ENCODE measurements at regions not wholly inside any gene's neighbourhood (a gene's known extent, or its start where the extent isn't known, plus 50 kb on each side); places are given as distances from the start of the nearest gene placed in this dataset.
"Not testable (repeated sequence)": the region's sequence is repeated elsewhere in the genome, so short reads cannot be mapped to it uniquely, and the experiment has no call there.

DNA sequence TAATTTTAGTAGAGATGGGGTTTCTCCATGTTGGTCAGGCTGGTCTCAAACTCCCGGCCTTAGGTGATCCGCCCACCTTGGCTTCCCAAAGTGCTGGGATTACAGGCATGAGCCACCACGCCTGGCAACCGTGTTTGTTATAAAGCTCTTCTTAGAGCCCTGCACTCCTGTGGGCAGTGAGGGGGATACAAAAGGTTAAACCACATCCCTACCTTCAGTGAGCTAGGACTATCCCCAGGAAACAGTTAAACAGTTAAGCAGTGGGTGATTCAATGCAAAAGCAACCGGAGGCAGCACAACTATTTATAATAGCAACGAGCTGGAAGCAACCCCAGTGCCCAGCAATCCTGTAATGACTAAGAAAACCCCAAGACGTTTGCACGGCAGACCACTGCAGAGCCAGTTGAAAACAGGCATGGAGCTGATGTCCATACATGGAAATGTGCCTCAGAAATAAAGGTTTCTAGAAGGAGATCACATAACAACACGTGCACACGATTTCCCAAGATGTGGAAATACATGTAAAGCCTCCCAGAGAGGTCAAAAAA, 107.2 kb upstream of the LYZL2 start:
- H3K4me3 ChIP-seq (ENCODE audit: low read depth, low read length): no peak overlapping the region

GRCh38 chr10:30734901-30735300, 105.3 kb upstream of the LYZL2 start:
- no peak overlapping the region for H3K4me3 ChIP-seq (ENCODE audit: low read depth, low read length)

- H3K4me3 ChIP-seq (ENCODE audit: low read depth, low read length): no peak overlapping the region
These were observed 103.1 kb upstream of the LYZL2 start for GRCh38 chr10:30732671-30733070.

- H3K4me3 ChIP-seq (ENCODE audit: low read depth, low read length): no peak overlapping the region
These were observed 102.4 kb upstream of the LYZL2 start for GRCh38 chr10:30731963-30732362.

- H3K4me3 ChIP-seq (ENCODE audit: low read depth, low read length): no peak overlapping the region
These were observed 100.8 kb upstream of the LYZL2 start for GRCh38 chr10:30730306-30730705.

GRCh38 chr10:30728766-30729165, 99.2 kb upstream of the LYZL2 start:
- H3K4me3 ChIP-seq (ENCODE audit: low read depth, low read length): no peak overlapping the region

GRCh38 chr10:30728127-30728526, 98.6 kb upstream of the LYZL2 start:
- no peak overlapping the region for H3K4me3 ChIP-seq (ENCODE audit: low read depth, low read length)

- no peak overlapping the region for H3K4me3 ChIP-seq (ENCODE audit: low read depth, low read length)
These were observed 98.0 kb upstream of the LYZL2 start for GRCh38 chr10:30727524-30727923.

DNA sequence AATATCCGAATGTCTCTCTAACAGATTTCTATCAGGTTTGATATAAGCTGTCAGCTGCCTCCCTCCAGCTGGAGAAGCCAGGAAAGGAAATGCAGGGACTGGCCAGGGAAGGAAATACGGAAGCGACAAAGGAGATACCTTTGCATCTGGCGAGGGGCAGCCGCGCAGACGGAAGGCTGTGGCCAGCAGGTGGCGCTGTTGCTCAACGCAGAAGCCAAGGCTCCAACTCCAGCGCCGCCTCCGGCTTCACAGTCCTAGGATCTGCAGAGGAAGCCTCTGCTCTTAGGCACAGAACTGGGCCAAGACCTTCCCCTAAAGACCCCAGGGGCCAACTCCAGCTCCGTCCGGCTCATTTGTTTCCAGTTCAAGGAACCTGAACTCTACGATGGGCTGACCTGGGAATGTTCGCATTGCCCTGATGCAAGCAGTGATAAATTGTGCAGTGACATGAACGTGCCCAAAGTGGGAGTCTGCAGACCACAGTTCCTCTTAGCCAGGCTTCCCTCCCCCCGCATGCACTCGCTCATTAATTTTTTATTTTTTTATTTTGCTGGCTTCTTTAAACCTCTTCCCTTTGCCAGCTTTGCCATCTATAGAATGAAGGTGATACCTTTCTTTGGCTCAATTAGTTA, 97.3 kb upstream of the LYZL2 start:
- H3K4me3 ChIP-seq (ENCODE audit: low read depth, low read length): not testable (repeated sequence)

DNA sequence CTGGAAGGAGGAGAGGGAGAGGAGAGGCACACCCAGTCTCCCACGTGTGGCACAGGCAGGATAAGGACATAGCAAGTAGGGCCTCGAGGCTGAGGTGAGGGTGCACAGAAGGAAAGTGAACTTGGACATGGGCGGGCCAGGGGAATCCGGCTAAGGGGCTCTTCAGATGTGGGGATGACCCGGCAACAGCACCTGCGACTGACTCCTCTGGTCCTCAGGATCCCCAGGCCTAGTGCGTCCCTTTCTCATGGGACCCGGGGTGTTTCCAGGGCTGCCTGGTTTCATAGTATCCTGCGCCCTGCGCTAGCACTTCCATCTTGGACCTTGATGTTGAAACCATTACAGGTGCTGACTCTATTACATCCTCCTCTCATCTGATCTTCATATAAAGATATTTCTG, 96.1 kb upstream of the LYZL2 start:
- no peak overlapping the region for H3K4me3 ChIP-seq (ENCODE audit: low read depth, low read length)

GRCh38 chr10:30724296-30724695, 94.7 kb upstream of the LYZL2 start:
- H3K4me3 ChIP-seq (ENCODE audit: low read depth, low read length): no peak overlapping the region

DNA sequence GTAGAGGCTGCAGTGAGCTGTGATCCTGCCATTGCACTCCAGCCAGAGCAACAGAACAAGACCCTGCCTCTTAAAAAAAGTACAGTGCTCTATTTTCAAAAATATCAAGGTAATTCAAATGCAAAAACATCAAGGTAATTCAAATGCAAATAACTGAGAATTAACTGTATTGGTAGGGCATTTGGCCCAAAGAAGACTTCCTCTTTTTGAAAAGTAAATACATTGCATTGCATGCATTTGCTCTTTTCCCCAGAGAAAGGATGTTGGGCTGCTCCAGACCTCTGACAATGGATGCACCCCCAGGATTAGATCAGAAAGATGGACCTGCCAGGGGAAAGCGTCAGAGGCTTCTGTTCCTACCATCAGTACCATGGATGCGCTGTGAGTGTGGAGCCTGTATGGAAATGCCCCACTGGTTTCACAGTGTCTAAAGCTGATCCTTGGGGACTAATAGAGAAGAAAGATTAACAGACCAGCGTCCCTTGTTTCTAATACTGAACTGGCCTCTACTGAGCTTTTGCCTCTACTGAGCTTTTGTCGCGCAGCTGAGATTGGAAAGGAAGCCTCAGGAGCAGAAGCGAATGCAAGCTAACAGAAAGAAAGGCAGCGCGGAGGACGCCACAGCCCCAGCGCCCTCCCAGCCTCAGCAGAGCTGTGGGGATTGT, 93.5 kb upstream of the LYZL2 start:
- no peak overlapping the region for H3K4me3 ChIP-seq (ENCODE audit: low read depth, low read length)

GRCh38 chr10:30719832-30720231, 90.3 kb upstream of the LYZL2 start:
- no peak overlapping the region for H3K4me3 ChIP-seq (ENCODE audit: low read depth, low read length)

DNA sequence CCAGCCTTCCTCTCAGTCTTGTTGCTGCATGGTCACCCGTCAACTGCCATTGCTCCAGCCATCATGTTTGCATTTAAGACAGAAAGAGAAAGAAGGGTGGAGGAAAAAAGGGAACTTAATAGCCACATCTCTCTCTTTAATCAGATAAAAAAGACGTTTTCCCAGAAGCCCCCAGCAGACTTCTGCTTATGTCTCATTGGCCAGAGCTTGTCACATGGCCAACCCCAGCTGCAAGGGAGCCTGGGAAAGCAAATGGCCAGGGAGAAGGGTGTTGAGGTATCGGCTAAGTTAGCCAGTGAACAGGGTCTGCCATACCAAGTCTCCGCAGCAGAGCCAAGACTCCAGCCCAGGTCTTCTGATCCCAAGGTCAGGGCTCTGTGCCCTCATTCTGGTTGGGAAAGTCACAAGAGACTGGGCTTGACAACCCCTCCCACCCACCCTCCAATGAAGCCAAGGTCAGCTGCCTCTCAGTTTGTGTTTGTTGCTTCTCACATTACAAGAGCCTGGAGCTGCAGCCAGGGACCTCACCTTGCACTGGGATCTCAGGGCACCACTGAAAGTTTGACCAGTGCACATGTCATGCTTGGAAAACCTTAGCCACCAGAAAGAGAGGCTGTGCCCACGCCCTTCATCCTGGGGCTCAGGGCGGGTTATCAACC, 80.3 kb upstream of the LYZL2 start:
- no peak overlapping the region for H3K4me3 ChIP-seq (ENCODE audit: low read depth, low read length)

DNA sequence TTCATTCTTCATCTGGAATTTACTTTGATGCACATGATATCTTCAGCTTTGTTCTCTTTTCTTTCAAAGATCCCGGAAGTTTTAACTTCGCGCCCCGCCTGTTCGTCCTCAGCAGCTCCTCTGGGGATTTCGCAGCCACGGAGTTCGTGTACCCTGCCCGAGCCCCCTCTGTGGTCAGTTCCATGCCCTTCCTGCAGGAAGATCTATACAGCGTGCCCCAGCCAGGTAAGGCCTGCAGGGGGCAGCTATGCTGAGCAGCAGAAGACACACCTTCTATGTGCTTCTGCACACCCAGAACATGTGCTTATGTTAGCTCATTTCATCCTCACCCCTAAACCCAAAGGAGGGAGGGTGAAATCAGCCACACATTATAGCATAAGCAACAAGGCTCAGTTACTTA, 79.7 kb upstream of the LYZL2 start:
- H3K4me3 ChIP-seq (ENCODE audit: low read depth, low read length): no peak overlapping the region

DNA sequence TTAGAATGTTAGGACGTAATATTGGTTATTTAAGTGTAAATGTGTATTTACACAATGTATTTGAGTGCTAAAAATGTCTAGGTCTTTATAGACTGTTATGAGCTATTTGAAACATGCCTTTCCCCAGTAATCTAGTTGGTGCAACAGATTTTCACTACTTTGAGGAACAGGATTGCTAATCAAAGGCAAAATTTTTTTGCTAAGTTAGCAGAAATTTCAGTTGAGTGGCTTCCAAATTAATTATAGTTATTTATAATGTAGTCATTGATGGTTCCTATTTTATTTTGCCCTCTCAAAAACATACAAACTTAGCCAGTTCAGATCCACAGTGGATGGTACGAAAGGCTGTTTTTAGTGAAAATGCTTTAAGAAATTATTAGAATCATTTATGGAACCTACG, 78.7 kb upstream of the LYZL2 start:
- no peak overlapping the region for H3K4me3 ChIP-seq (ENCODE audit: low read depth, low read length)

DNA sequence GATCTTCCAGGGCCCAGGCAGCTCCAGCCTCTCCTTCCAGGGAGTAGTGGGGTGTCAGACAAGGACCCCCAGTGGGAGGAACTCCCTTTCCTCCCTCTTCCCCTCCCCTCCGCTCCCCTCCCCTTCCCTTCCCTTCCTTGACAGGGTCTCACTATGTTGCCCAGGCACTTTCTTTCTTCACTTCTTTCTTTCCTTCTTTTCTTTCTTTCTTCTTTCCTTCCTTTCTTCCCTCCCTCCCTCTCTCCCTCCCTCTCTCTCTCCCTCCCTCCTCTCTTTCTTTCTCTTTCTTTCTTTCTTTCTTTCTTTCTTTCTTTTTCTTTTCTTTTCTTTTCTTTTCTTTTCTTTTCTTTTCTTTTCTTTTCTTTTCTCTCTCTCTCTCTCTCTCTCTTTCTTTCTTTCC, 76.6 kb upstream of the LYZL2 start:
- H3K4me3 ChIP-seq (ENCODE audit: low read depth, low read length): not testable (repeated sequence)

DNA sequence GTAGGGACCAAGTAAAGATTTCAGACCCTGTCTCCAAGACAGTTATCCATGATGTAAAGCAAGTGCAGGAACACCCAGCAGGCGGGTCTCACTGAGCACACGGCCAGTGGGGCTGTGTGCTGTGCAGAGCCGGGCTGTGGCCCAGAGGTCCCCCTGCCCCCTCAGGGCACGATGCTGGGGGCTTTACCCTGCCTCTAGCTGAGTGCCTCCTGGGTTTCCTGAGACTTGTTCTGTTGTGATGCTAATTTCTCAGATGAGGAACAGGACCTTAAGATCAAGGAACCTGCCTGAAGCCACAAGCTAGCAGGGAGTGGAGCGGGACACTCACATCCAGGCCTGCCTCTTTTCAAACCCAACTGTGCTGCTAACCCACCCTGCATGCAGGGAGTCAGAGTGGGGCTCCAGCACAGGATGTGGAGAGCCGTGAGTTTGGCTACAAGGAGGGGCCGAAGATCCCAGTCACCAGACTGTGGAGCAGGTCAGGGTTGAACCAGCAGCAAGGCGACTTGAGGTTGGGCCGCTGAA, 76.1 kb upstream of the LYZL2 start:
- no peak overlapping the region for H3K4me3 ChIP-seq (ENCODE audit: low read depth, low read length)

DNA sequence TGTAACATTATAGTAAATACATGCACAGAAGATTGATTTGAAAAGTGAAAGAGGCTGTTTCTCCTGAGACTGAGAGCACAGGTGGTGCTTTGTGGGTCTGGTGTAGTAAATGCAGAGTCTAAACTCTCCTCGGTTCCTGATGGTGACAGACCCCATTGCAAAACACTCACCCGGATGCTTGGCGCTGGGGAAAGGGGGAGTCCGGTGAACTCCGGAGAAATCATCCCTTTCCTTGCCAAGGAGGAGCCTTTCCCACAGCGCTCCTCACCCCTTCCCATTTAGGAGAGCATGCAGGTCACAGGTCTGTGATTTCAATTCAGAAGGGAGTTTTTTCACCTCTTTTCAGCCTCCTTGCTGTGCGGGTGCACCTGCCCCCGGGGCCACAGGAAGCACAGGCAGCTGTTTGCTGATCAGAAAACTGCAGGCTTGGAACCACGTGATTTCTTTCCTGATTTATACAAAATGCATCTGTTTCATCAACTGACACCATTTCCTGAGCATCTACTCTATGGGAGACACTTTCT, 75.6 kb upstream of the LYZL2 start:
- H3K4me3 ChIP-seq (ENCODE audit: low read depth, low read length): no peak overlapping the region

- not testable (repeated sequence) for H3K4me3 ChIP-seq (ENCODE audit: low read depth, low read length)
These were observed 75.1 kb upstream of the LYZL2 start for GRCh38 chr10:30704601-30705100.

- H3K4me3 ChIP-seq (ENCODE audit: low read depth, low read length): no peak overlapping the region
These were observed 74.6 kb upstream of the LYZL2 start for GRCh38 chr10:30704026-30704600.
